HL-60 (cell line): ENCODE measurements at regions not wholly inside any gene's neighbourhood (a gene's known extent, or its start where the extent isn't known, plus 50 kb on each side); places are given as distances from the start of the nearest gene placed in this dataset.

Experiments
- DNase-seq, 2 experiments: peaks; one replicate each; pipeline ENCODE4 v3.0.0-alpha.2; 2010 to 2020; ENCODE audit warnings: low read depth in 1 of 2, low spot score in 1 of 2
- H3K27ac ChIP-seq: fragments of 250-450 bp; sonication (Bioruptor Pico); replicated peaks from 2 replicates; pipeline ENCODE4 v1.5.1; 2020; ENCODE audit warnings: mild to moderate bottlenecking, moderate library complexity
- H3K27me3 ChIP-seq: fragments of 250-450 bp; sonication (Bioruptor Pico); 2 replicates; pipeline ENCODE4 v1.5.1; 2021; ENCODE audit warnings: mild to moderate bottlenecking, moderate library complexity; ENCODE audit not compliant: insufficient read depth, poor library complexity, severe bottlenecking
- H3K4me3 ChIP-seq: replicated peaks from 2 replicates; pipeline ENCODE4 v1.5.1; 2011; ENCODE audit warnings: mild to moderate bottlenecking, control low read depth, low read length; ENCODE audit not compliant: insufficient read depth
- GABPA ChIP-seq: IDR thresholded peaks from 2 replicates; pipeline ENCODE4 v1.6.1; 2012; ENCODE audit warnings: low read depth
- POLR2AphosphoS5 ChIP-seq: IDR thresholded peaks from 2 replicates; pipeline ENCODE4 v1.6.1; 2012; ENCODE audit warnings: low read depth
- REST ChIP-seq: IDR thresholded peaks from 2 replicates; pipeline ENCODE4 v1.6.1; 2012; ENCODE audit warnings: low read depth; ENCODE audit not compliant: insufficient replicate concordance
- SPI1 ChIP-seq: IDR thresholded peaks from 2 replicates; pipeline ENCODE4 v1.6.1; 2012; ENCODE audit warnings: low read depth, mild to moderate bottlenecking, borderline replicate concordance
- TF ChIP-seq, protein P1 (sequence below): IDR thresholded peaks from one replicate; pipeline ENCODE4 v1.5.1; 2011; ENCODE audit warnings: low read length, control low read depth, inconsistent platforms; ENCODE audit not compliant: insufficient read depth

- H3K4me3 ChIP-seq, result no peak overlapping the region
- TF ChIP-seq, protein P1, sequence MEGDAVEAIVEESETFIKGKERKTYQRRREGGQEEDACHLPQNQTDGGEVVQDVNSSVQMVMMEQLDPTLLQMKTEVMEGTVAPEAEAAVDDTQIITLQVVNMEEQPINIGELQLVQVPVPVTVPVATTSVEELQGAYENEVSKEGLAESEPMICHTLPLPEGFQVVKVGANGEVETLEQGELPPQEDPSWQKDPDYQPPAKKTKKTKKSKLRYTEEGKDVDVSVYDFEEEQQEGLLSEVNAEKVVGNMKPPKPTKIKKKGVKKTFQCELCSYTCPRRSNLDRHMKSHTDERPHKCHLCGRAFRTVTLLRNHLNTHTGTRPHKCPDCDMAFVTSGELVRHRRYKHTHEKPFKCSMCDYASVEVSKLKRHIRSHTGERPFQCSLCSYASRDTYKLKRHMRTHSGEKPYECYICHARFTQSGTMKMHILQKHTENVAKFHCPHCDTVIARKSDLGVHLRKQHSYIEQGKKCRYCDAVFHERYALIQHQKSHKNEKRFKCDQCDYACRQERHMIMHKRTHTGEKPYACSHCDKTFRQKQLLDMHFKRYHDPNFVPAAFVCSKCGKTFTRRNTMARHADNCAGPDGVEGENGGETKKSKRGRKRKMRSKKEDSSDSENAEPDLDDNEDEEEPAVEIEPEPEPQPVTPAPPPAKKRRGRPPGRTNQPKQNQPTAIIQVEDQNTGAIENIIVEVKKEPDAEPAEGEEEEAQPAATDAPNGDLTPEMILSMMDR, result no peak
- H3K27me3 ChIP-seq, result no peaks in the 10 kb centered on the region
- no peak for DNase-seq
- no peak overlapping the region for H3K27ac ChIP-seq
Measured at GRCh38 chr13:110068176-110068473, 238.8 kb downstream of the COL4A1 start.

- Histone ChIP-seq H3K4me3 (no peak overlapping the region), H3K27me3 (no peaks in the 10 kb centered on the region), H3K27ac (no peak overlapping the region)
- TF ChIP-seq, protein P1, result no peak
- TF ChIP-seq GABPA (no peak), POLR2AphosphoS5 (no peak), SPI1 (no peak), REST (no peak)
- no peak for DNase-seq
Measured at GRCh38 chr13:110067355-110068175, 239.4 kb downstream of the COL4A1 start.

- Histone ChIP-seq H3K27ac (no peak overlapping the region), H3K4me3 (no peak overlapping the region), H3K27me3 (no peaks in the 10 kb centered on the region)
- no peak for DNase-seq
- TF ChIP-seq POLR2AphosphoS5, result no peak
- no peak for TF ChIP-seq SPI1
- TF ChIP-seq, protein P1, result no peak
- TF ChIP-seq REST, result no peak
- no peak for TF ChIP-seq GABPA
Measured at GRCh38 chr13:110065780-110066179, 241.2 kb downstream of the COL4A1 start.
